Lung (tissue), 11 donors: ENCODE measurements at regions not wholly inside any gene's neighbourhood (a gene's known extent, or its start where the extent isn't known, plus 50 kb on each side); places are given as distances from the start of the nearest gene placed in this dataset.

Experiments used
- ATAC-seq: fragments of 200-7000 bp; cut with Tn5 transposase; one replicate; pipeline ENCODE4 v1.9.1; 2020; ENCODE audit warnings: moderate number of reproducible peaks; ENCODE audit not compliant: insufficient read depth, low FRiP score
- DNase-seq, 3 donors: peaks; one replicate each; pipeline ENCODE4 v3.0.0-alpha.2; 2013 to 2017
- H3K27ac ChIP-seq, 2 donors: one replicate each; pipeline ENCODE4 v1.5.1; 2013; ENCODE audit warnings: mild to moderate bottlenecking in 2 of 2, moderate library complexity in 2 of 2, control low read depth in 1 of 2, inconsistent platforms in 1 of 2, low read depth in 1 of 2, low read length in 1 of 2
- H3K27me3 ChIP-seq, 3 donors: one replicate each; pipeline ENCODE4 v1.5.1; 2013; ENCODE audit warnings: low read length in 2 of 3; ENCODE audit not compliant: control insufficient read depth in 3 of 3, insufficient read depth in 3 of 3
- H3K36me3 ChIP-seq, 4 donors: one replicate each; pipeline ENCODE4 v1.5.1; 2013; ENCODE audit warnings: low read length in 4 of 4, mild to moderate bottlenecking in 1 of 4, moderate library complexity in 1 of 4; ENCODE audit not compliant: control insufficient read depth in 4 of 4, insufficient read depth in 4 of 4
- H3K4me1 ChIP-seq, 5 donors: one replicate each; pipeline ENCODE4 v1.5.1; 2013; ENCODE audit warnings: low read length in 5 of 5, mild to moderate bottlenecking in 2 of 5, moderate library complexity in 1 of 5; ENCODE audit not compliant: control insufficient read depth in 5 of 5, insufficient read depth in 5 of 5
- H3K4me3 ChIP-seq: one replicate; pipeline ENCODE4 v1.5.1; 2013; ENCODE audit warnings: mild to moderate bottlenecking, control low read depth, moderate library complexity
- H3K9ac ChIP-seq, 2 donors: one replicate each; pipeline ENCODE4 v1.5.1; 2013; ENCODE audit warnings: low read length in 2 of 2, control low read depth in 1 of 2; ENCODE audit not compliant: insufficient read depth in 1 of 2
- H3K9me3 ChIP-seq, 4 donors: one replicate each; pipeline ENCODE4 v1.5.1; 2013; ENCODE audit warnings: low read length in 3 of 4, mild to moderate bottlenecking in 1 of 4, moderate library complexity in 1 of 4; ENCODE audit not compliant: control insufficient read depth in 4 of 4, insufficient read depth in 3 of 4
- CTCF ChIP-seq: IDR thresholded peaks from 2 replicates; pipeline ENCODE4 v1.5.1; 2012; ENCODE audit warnings: mild to moderate bottlenecking; ENCODE audit errors: control extremely low read depth, extremely low read depth
- WGBS, 2 donors: extraction: QIAGEN DNeasy Blood & Tissue Kit; methylation state at CpG; one replicate each; pipeline ENCODE4 v1.1.7; 2013; 5-methylcytosine and 5-hydroxymethylcytosine counted together
- donor health status: control.
- donor health status: control.
- donor health status: Bipolar disorder and iron deficiency.
- donor health status: healthy.
- donor health status: DM: yes; HTN: yes; CAD: no.

- 72 to 91% methylated on average over 1 of the region's 1 CpG for WGBS, 2 donors
- H3K4me3 ChIP-seq = no peak overlapping the region
- TF ChIP-seq CTCF = no peak
- H3K36me3 ChIP-seq = no peaks in the 10 kb centered on the region
- no peak overlapping the region for H3K9ac ChIP-seq
- ATAC-seq (no peak), DNase-seq (no peak)
- peaks cover 0 to under 1% (median 0%) of the 10 kb centered on the region in 4 donors for H3K9me3 ChIP-seq
- no peaks in the 10 kb centered on the region for H3K27me3 ChIP-seq
- no peak overlapping the region for H3K27ac ChIP-seq
- no peaks in the 10 kb centered on the region for H3K4me1 ChIP-seq
Observed at GRCh38 chr1:106038260-106038659, 1018.2 kb upstream of the PRMT6 start.

- ATAC-seq = no peak
- Histone ChIP-seq H3K4me1 (no peaks in the 10 kb centered on the region), H3K36me3 (no peaks in the 10 kb centered on the region), H3K27me3 (no peaks in the 10 kb centered on the region), H3K9me3 (peaks cover 0 to 2% (median 0%) of the 10 kb centered on the region in 4 donors), H3K9ac (no peak overlapping the region), H3K4me3 (no peak overlapping the region), H3K27ac (no peak overlapping the region)
- DNase-seq = no peak
- whole genome bisulfite sequencing, 2 donors = 97% methylated on average over 2 of the region's 2 CpGs
- no peak for TF ChIP-seq CTCF
Observed at GRCh38 chr1:106043971-106044370, 1012.5 kb upstream of the PRMT6 start.

GRCh38 chr1:106047210-106047609 is 1009.3 kb upstream of the PRMT6 start:
- TF ChIP-seq CTCF = no peak
- no peaks in the 10 kb centered on the region for H3K27me3 ChIP-seq
- H3K27ac ChIP-seq = no peak overlapping the region
- DNase-seq (no peak), ATAC-seq (no peak)
- H3K9ac ChIP-seq = no peak overlapping the region
- H3K4me1 ChIP-seq = no peaks in the 10 kb centered on the region
- 70 to 74% methylated on average over 3 of the region's 3 CpGs for WGBS, 2 donors
- H3K36me3 ChIP-seq = no peaks in the 10 kb centered on the region
- H3K9me3 ChIP-seq = peaks cover 0 to 2% (median 0%) of the 10 kb centered on the region in 4 donors
- no peak overlapping the region for H3K4me3 ChIP-seq

GRCh38 chr1:106049595-106049994 is 1006.9 kb upstream of the PRMT6 start:
- H3K27ac ChIP-seq = no peak overlapping the region
- H3K9ac ChIP-seq = no peak overlapping the region
- H3K4me1 ChIP-seq = no peaks in the 10 kb centered on the region
- no peaks in the 10 kb centered on the region for H3K27me3 ChIP-seq
- H3K4me3 ChIP-seq = no peak overlapping the region
- no peak for ATAC-seq
- H3K36me3 ChIP-seq = no peaks in the 10 kb centered on the region
- no peak for TF ChIP-seq CTCF
- 31 to 68% methylated on average over 1 of the region's 1 CpG for WGBS, 2 donors
- no peak for DNase-seq
- no peaks in the 10 kb centered on the region for H3K9me3 ChIP-seq
